ENCODE measurements at regions not wholly inside any gene's neighbourhood (a gene's known extent, or its start where the extent isn't known, plus 50 kb on each side); places are given as distances from the start of the nearest gene placed in this dataset.
"Not testable (repeated sequence)": the region's sequence is repeated elsewhere in the genome, so short reads cannot be mapped to it uniquely, and the experiment has no call there.

DNA sequence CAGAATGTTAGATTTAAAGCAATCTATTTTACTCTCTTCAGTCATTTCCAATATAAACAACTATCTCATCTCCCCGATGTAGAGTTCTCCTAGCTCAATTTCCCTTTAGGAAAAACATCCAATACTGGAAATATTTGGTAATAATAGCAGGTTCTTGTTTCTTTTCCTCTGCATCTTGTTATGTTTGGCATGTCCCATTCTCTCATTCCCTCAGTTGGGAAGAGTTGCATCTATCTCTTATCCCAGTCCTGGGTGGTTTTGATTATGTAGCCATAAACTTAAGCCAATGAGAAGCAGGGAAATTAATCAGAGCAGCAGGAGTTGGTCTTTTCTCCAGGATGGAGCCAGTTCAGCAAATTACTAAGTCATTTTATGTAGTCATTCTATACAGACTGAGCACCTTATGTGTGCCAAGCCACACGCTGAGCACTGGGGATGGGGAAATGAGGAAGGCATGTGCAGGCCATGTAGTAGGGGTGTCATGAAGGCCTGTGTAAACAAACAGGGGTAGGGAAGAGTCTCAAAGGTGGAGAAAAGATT lies 418.2 kb upstream of the NFIA start:
- DNase-seq (ENCODE audit: low spot score): no peak

DNA sequence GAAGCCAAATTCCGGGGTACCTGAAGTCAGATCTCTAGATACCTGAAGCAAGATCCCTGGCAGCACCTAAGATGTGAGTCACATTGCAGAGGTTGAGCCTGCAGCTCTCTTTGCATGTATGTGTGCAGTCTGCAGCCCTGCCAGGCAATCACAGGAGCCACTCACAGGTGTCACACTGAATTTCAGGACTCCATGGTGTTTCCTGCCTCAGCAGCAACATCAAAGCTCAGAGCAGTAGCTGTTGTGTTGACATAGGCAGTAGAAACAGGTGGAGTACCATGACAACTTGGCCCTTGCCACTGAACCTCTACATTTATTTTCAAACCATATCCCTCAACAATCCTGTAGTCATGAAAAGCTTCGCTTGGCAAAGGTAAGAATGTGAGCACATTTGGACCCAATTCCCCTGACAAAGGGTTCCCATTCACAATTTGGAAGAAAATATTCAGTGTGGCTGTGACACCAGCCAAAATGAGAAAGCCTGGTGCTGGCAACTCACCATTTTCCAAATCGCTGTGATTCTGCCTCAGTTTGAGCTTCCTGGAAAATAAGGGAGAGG lies 419.8 kb upstream of the NFIA start:
- no peak for DNase-seq (ENCODE audit: low spot score)

DNA sequence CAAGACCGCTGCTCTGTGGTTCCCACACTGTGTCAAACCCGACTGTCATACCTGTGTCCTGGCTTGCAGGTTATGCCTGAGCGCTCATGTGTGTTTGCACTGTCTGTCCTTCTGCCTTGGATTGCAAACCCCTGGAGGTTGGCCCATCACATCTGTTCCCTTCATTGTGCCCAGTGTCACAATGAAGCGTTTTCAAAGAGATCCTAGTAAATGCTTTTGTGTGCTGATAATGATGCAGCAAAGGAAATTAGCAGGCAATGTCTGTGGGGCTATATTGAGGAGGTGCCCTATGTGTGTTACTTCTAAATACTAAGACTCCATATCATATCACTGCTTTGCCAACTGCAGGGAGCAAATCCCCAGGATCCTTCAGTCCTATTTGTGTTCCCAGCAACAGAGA lies 424.4 kb upstream of the NFIA start:
- no peak for DNase-seq (ENCODE audit: low spot score)

DNA sequence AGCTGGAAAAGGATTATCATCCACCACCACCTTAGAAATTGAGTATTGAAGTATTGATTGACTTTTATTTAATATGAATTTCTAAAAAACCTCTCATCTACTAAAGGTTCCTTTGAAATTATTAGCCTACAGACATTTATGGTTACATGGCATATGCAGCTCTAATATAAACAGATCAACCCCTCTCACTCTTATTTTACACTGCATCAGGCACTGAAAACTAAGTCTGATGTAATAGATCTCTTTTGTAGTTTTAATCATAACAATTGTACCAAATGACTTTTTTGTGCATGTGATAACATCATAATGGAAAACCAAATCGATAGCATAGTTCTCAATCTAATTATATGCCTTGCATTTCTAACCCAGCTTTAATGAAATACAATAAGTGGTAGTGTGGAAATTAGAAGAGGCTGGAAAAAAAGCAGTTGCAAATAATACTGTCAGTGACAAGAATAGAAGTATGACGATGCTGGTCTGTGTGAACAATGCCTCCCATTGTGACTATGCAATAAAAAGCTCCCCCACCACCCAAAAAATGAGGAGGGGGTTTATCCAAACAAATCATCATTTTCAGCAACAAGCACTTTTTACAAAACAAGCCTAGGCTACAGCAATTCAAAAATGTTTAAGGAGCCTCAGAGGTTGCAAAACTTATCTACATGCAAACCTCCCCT lies 426.5 kb upstream of the NFIA start:
- no peak for DNase-seq (ENCODE audit: low spot score)

DNA sequence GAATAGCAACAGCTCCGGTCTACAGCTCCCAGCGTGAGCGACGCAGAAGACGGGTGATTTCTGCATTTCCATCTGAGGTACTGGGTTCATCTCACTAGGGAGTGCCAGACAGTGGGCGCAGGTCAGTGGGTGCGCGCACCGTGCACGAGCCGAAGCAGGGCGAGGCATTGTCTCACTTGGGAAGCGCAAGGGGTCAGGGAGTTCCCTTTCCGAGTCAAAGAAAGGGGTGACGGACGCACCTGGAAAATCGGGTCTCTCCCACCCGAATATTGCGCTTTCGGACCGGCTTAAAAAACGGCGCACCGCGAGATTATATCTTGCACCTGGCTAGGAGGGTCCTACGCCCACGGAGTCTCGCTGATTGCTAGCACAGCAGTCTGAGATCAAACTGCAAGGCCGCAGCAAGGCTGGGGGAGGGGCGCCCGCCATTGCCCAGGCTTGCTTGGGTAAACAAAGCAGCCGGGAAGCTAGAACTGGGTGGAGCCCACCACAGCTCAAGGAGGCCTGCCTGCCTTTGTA lies 442.3 kb upstream of the NFIA start:
- DNase-seq (ENCODE audit: low spot score): not testable (repeated sequence)

DNA sequence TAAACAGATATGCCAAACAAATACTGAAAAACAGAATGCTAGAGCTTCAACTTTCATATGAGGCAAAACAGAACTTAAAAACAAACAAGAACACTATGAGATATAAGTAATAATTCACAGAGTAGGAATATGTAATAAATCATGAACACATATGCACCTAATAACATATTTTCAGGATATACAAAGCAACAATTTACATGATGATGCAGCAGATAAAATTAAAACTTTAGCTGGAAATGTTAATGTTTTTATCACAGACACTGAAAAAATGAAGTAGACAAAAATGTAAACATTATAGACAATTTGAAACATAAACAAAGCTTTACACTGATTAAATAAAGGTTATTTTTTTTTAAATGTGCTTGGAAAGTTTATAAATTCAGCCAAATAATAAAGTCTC lies 443.1 kb upstream of the NFIA start:
- no peak for DNase-seq (ENCODE audit: low spot score)

DNA sequence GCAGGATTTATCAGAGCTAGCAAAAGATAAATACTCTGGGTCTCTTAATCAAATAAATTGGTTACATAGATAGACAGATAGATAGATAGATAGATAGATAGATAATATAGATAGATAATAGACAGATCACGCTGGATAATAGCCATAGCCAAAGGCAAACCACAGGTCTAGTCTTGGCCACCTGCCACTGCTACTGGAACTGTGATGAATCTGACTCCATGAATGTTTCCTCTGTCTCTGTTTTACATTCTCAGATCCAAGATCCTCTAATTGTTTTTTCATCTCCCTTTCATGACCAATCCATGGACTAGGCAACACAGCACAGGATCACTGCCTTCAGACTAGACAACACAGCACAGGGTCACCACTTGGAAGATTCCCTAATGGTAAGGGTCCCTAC lies 444.7 kb upstream of the NFIA start:
- DNase-seq (ENCODE audit: low spot score): no peak

DNA sequence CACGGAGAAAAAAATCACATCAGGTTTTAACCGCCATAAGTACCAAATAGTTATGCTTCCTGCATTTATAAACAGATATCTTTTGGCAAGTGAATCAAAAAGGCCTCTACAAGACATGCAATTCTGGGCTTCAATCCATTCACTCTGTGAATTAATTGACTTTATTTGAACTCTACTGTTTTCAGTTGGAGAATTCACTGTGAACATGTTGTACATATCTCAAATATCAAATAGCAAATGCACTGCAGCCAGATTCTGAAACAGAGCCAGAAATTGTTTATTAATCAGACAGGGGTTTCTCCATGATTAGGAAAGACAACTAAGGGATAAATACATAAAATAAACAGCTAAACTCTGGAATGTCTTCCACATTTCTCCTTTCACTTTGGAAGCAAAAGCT lies 445.4 kb upstream of the NFIA start:
- no peak for DNase-seq (ENCODE audit: low spot score)

DNA sequence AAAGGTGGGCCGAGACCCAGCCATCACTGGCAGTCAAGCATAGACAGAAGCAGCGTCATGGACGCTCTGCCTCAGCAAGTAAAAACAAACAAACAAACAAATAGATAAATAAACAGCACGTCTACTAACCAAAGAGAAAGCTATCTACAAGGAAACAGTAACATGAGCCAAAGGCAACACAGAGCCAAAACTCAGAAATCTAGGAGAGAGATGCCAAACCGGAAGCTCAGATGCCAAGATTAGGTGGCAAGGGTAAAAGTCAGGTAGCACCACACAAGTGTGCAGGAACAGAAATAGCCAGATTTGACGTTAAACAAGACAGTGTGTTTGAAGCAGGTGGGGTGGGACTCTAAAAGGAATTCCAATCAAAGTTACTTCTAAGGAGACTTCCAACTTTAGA lies 448.3 kb upstream of the NFIA start:
- DNase-seq (ENCODE audit: low spot score): no peak

DNA sequence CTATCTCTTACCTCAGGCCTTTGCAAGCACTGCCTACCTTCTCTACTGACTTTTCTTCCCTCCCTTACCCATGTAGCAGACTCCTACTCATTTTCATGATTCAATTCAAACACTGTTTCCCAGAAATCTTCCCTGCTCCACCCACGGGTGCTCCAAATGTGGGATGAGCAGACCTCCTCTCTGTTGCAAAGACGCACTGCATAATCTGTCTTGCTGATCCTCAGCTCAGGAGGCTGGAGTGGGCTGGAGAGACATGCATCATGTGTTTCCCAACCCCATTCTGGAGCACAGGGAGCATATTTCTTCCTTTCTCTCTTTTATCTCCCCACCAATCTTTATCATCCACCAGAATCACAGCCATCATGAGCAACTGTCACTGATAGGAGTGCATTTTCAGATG lies 459.9 kb upstream of the NFIA start:
- no peak for DNase-seq (ENCODE audit: low spot score)

DNA sequence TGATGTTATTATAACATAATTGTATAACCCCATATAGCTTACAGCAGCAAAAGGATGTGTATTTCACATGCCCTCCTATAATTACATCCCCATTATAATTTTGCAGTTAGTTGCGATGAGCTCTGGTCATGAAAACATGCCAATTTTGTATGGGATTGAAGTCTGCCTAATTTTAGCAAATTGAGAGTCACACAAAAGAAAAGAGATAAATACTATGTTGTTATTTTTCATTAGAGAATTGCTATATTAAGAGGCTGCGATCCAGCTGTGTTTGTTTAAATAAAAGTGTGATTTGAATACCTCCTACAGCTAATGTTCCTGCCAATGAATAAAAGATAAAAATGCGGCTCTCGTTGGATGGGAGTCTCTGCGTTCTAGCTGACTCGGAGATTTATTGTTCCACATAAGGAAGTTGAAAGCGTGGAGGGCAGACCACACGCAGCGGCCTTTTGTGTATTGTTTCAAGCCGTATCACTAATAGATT lies 461.0 kb upstream of the NFIA start:
- no peak for DNase-seq (ENCODE audit: low spot score)

DNA sequence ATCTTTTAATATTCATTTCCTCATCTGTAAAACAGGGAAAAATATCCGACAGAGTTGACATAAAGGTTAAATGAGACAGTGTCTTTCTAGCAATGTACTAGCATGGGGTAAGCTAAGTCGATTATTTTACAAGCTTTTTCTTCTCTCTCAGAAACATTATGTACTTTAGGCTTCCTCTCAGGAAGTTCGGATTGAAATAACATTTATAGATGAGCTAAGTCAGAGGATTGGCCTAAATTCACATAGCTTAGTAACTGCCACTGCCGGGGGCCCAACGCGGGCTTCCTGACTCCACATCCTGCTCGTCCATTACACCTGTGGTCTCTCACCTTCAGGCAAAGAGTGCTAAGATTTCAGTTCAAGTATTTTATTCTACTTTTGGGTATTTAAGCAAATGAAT lies 462.3 kb upstream of the NFIA start:
- DNase-seq (ENCODE audit: low spot score): no peak

DNA sequence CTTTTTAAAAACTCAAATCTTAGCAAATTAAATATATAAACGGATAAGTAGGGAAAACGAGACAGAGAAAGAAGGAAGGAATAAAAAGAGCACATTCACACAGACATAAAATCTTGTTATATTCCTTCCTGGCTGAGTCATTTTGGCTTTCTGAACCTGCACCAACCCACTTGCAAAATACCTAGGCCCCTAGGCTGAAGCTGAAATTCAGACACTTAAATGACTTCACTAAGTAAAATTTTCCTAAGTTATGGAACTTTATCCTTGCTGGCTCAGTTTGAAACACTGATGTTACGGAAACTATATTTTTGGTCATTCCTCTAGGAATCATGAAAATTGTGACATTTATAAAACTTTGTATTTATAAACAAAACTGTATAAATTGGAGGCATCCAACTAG lies 462.8 kb upstream of the NFIA start:
- DNase-seq (ENCODE audit: low spot score): no peak

DNA sequence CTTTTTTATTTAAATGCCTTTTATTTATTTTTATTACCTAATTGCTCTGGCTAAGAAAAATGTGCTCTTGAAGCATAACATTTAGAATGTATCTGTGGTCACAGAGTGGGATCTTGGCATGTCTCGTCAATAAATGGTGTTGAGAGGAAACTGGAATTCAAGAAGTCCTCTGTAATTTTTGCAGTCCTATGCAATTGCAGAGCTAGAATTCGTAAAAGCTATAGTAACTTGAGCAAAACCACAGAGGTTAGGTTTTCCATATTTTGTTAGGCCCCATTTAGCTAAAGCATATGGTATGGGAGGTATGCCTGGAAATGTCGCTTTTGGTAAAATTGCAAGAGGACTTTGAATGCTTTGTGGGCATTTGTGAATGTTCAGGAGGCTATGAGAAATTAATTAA lies 466.7 kb upstream of the NFIA start:
- no peak for DNase-seq (ENCODE audit: low spot score)

DNA sequence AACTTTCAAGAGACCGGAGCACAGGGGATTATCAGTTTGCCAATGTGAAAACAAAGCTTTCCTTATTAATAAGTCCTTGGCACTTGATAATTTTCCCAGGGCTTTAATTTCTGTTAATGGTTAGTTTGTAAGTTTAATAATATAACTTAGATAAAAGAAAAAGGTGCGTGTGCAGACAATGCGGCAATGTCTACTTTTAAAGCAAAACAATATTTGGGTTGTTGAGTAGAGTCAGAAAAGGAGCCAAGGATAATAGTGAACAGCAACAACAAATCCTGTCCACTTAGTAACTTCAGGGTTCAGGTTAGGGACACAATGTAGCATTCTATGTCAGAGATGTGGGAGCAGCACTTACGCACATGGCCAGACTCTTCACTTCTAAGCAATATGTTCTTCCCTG lies 469.6 kb upstream of the NFIA start:
- no peak for DNase-seq (ENCODE audit: low spot score)

DNA sequence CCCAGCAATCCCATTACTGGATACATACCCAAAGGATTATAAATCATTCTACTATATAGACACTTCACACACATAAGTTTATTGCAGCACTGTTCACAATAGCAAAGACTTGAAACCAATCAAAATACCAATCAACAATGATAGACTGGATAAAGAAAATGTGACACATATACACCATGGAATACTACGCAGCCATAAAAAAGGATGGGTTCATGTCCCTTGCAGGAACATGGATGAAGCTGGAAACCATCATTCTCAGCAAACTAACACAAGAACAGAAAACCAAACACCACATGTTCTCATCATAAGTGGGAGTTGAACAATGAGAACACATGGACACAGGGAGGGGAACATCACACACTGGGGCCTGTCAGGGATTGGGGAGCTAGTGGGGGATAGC lies 475.4 kb upstream of the NFIA start:
- not testable (repeated sequence) for DNase-seq (ENCODE audit: low spot score)

DNA sequence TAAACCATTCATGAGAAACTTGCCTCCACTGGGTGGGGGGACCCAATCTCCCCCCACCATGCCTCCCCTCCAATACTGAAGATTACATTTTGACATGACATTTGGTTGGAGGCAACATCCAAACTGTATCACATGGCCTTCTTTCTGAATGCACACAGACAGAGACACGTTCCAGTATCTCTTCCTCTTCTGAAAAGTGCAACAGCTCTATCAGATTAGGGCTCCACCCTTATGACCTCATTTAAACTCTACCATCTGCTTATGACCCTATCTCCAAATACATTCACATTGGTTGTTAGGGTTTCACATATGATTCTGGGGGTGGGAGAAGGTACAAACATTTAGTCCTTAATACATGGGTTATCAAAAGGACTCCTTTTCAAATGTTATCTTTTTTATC lies 481.8 kb upstream of the NFIA start:
- no peak for DNase-seq (ENCODE audit: low spot score)

DNA sequence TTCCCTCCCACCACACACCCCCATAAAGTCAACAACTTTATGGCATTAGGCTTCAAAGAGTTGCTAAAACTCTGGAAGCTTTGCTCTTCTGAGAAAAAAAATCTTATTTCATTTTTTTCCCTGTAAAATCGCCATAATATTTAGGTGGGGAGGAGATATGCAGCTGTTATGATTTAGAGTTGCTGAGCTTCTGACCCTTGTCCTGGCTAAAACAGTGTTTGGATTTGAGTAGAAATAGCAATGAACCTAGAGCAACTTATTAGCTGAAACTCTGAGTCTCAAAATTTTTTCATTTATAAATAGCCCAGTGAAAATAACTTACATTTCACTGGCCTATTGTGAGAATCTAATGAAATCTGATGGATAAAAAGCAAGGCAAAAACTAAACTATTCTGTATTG lies 482.8 kb upstream of the NFIA start:
- no peak for DNase-seq (ENCODE audit: low spot score)

DNA sequence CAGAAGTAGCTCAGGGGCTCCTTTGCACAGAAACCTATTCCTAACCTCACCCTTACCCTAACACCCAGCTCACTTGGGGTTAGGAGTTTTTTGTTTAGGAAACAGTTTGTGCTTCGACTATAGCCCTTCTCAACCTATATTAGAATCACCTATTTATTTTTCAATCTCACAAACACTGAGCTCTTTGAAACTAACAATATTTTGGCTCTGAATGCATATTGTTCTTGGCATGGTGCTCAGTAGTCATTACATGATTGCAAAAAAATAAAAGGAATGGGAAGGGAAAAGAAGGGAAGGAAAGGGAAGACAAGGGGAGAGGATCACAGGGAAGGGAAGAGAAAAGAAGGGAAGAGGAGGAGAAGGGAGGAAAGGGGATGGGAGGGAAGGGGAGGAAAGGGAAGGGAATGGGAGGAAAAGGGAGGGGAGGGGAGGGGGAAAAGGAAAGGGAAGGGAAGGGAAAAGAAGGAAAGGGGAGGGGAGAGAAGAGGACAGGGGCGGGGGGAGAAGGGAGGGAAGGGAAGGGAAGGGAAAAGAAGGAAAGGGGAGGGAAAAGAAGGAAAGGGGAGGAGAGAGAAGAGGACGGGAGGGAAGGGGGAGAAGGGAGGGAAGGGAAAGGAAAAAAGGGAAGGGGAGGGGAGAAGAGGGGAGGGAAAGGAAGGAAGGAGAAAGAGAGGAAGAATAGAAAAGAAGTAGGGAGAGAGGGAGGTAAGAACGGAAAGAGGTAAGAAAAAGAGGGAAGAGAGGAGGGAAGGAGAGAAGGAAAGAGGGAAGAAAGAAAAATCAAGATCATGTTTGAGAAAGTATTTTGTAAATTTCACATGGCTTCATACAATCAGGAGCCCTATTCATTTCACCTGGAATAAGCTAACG lies 484.1 kb upstream of the NFIA start:
- no peak for DNase-seq (ENCODE audit: low spot score)

DNA sequence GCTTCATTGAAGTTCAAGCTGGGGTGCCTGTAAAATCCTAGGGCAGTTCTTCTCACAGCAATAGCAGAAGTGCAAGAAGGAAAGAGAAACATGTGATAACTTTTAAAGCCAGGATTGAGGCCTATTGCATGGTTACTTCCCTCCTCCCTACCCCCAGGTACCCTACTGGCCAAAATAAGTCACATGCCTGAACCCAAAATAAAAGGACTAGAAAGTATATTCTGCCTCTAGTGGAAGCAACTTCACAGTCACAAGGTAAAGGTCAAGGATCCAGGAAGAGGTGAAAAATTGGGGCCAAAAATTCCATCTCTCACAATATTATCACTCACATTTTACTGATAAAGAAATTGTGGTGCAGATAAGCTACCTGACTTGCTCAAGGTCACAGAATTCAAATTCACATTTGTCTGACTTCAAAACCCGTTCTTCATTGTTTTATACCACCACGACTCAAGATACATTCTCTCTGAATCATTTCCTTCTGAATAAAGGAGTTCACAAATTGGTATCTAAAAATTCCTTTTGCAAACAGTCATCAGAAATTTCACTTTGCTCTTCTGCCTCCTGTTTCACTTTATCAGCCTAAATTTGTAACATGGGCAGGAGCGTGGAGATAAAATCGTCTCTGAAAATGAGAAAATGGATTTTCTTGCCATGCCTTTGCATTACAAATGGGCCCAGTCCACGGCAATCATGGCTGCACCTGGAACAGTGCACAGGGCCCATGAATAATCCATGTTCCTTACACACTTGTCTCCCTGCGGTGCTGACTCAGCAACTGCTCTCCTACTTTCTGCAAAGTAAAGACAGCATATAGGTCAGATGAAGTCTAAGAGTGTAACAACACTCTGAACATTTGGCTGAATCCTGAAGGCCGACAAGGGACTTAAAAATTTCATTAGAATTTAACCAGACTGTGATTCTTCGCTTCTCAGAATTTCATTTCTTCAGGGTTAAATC lies 485.3 kb upstream of the NFIA start:
- no peak for DNase-seq (ENCODE audit: low spot score)

DNA sequence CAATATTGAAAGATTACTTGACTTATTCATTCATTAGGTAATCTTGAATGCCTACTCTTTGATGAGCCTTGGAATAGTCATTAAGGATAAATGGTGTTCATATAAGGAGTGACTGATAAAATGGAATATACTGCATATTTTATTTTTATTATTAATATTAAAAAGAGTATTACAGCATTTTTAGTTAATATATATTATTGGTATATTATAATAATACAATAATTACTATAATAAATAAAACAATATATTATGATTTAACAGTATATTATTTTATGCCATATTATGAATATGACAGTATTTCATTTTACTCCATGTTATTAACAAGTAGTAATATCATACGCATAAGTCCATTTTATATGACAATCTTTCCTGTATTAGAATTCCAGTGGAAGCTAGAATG lies 490.8 kb upstream of the NFIA start:
- DNase-seq (ENCODE audit: low spot score): no peak

DNA sequence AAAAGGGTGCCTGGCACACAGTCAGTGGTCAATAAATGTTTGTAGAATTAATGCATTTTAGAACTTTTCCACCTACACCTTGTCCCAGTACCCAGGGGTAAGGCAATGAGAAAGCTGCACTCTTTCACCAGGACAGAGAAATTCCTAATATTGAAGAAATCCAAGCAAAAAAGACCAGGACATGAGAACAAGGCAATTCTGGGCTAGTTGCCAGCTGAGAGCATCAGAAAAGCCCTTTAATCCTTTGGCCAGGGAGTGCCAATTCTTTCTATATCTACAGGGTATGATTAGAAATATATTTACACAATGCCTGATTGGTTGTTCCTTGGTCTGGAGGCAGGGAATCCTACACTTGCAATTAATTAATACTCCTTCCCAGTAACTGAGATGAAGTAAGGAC lies 492.4 kb upstream of the NFIA start:
- no peak for DNase-seq (ENCODE audit: low spot score)

Data from activated CD4-positive, alpha-beta T cell treated with anti-CD3 and anti-CD28 coated beads, Interleukin-2, Interleukin-4, amounts not matched to agents 100 ng/mL and 50 ng/mL, durations not matched to agents 16 hours and 8 hours (primary cell).